ENCODE measurements at regions not wholly inside any gene's neighbourhood (a gene's known extent, or its start where the extent isn't known, plus 50 kb on each side); places are given as distances from the start of the nearest gene placed in this dataset.
"Not testable (repeated sequence)": the region's sequence is repeated elsewhere in the genome, so short reads cannot be mapped to it uniquely, and the experiment has no call there.

DNA sequence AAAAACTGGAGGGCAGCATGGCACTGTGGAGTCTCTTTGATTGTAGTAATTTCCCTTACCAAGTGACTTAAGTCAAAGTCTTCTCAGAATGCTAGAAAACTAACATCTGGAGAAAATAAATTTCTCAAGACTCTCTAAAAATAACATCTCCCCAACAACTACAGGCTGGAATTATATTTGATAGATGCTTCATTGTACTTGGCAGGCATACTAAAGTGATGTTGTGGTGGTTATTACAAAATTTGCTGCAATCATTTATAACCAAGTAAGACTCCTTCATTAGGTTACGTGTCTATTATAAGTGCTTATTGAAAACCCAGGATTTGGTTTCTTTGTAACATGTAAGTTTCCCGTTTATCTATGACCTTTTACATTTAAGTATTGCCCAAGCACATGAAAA lies 132.9 kb upstream of the NRIP1 start:
- Histone ChIP-seq H3K27ac (peak overlapping the region in 1 of 21 experiments; percentile 27), H3K4me3 (no peak overlapping the region)

DNA sequence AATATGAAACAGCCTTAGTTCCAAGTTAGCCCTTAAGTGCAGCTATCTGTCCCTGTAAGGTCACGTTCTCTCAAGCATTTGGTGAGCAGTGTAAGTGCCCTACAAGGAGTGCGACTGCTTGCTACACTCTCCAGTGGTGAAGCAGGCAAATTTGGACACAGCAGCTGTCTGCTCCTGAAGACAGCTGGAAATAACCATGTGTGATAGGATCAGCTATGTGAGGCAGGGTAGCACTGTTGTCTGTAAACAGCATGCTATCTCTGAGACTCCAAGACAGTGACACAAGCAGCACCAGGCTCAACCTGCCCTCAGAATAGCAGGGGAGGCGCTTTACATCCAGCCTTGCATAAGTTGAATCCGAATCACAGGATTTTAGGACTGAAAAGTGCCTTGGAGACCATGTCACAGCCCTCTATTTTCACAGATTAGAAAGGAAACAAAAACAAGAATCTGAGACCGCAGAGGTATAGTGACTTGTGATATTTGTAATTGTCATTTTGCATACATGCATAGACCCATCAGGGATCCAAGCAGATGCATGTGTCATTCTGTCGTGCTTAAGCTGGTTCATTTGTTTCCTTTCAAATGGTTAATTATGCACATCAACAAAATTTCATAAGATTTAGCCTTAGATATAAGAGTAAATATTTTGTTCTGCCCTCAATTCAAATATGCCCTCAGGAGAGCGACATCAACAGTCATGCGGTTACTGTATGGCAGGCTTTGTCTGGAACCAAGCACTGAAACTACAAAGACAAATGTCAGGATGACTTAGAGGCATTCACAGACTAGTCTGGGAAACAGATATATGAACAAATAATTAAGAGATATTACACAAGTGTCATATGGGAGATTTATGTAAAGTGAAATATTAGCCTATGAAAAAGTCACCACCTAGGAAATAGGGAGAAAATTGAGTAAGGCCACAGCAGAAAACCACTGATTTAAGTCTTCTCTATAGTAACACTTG lies 134.9 kb upstream of the NRIP1 start:
- peak overlapping the region in 1 of 21 experiments; percentile 25 for H3K27ac ChIP-seq
- H3K4me3 ChIP-seq, result no peak overlapping the region

DNA sequence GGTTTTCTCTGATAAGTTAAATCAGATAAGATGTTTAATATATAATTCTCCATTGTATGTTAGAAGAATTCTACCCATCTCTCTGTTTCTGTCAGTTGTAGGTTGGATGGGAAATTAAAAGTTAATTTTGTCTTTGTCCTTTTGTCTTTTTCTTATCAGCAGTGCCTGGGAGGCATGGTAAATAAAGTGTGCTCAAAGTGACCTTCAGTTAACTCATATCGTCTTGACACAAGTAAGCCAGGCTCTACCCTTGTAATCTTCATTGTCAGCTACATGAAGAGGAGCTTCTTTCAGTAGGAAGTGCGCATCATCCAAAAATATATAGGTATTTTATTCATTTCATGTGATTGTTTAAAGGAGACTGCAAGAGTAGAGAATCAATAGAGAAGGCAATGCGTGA lies 138.9 kb upstream of the NRIP1 start:
- no peak overlapping the region for H3K27ac ChIP-seq

DNA sequence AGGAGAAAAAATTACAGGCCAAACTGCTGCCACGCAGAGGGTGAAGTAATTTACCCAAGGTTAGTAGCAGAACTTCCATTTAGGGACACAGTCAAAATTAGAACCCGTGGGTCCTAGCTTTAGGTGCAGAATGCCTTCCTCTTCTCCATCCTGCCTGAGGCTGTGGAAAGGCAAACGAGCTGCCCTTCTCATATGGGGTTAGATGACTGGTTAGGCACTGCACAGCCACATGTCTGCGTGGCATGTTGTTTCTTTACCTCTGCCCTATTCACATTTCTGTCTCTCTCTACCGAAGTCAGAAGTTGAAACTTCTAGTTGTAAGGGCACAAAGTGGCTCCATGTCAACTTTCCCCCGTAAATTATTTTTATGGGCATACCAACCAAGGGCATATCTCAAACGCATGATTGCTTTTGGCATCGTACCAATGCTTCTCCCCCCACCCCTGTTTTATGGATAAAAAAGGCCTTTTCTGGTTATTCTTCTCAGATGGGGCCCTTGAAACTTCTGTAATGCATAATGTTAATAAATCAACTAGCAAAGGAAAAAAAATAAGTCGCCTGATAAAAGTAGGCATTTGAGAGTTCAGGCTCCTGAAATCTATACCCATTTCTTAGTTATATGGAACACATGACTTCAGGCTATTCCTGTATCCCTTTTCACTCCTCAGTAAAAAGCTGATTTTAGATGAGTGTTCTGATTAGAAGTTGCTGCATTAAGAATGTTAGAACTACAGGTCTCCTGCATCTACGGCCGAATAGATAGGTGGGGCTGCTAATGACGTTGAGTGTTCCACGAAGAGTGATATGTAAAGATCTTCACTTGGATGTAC lies 139.6 kb upstream of the NRIP1 start:
- Histone ChIP-seq H3K27ac (no peak overlapping the region), H3K4me3 (no peak overlapping the region)

More for the DNA sequence above, 138.9 kb upstream of the NRIP1 start:
- H3K4me3 ChIP-seq, result no peak overlapping the region

DNA sequence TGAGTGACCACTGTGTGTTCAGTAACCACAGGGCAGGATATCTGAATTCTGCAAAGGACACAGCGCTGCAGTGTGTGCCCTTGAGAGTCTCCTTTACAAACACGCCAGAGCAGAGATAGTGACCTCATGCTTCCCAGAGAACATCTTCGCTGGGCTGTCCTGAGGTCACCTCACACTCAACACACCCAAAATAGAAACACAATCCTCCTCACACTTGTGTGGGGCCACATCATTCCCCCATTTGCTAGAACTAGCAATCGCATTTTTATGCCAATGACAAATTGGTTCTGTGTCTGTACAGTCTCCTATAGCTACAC lies 140.1 kb upstream of the NRIP1 start:
- H3K4me3 ChIP-seq, result no peak overlapping the region
- H3K27ac ChIP-seq, result no peak overlapping the region

DNA sequence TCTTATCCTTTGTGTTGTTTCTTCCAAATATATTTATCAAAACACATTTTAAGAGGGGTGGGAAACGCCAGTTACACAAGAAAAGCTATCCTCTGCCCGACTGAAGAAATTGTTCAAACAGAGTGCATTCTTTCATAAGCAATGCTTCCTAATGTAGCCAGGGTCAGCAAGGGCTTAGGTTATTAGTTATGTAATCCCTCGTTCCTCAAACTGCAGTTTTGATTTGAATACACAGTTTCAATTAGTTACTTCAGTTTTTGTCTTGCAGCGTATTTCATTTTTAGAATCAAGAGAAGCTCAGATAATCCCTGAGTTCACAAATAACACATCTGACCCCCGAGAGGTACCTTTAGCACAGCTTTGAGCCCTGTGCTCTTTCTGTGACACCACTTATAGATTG lies 141.7 kb upstream of the NRIP1 start:
- Histone ChIP-seq H3K27ac (no peak overlapping the region), H3K4me3 (no peak overlapping the region)

DNA sequence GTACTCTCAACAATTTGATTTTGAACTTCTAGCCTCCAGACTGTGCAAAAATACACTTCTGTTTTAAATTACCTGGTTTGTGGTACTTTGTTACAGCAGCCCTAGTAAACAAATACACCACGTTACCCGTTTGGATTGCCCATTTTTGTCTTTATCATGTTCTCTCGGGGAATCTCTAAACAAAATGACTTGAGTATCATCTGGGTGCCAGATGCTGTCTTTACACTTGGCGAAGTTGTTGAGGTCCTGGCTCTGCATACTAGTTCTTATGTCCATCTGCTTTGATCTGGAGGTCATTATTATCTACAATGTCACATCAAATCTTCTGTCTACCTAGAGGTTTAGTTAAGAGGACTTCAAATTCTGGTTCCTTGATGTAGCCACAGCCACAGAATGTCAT lies 142.4 kb upstream of the NRIP1 start:
- H3K27ac ChIP-seq, result no peak overlapping the region
- no peak overlapping the region for H3K4me3 ChIP-seq

DNA sequence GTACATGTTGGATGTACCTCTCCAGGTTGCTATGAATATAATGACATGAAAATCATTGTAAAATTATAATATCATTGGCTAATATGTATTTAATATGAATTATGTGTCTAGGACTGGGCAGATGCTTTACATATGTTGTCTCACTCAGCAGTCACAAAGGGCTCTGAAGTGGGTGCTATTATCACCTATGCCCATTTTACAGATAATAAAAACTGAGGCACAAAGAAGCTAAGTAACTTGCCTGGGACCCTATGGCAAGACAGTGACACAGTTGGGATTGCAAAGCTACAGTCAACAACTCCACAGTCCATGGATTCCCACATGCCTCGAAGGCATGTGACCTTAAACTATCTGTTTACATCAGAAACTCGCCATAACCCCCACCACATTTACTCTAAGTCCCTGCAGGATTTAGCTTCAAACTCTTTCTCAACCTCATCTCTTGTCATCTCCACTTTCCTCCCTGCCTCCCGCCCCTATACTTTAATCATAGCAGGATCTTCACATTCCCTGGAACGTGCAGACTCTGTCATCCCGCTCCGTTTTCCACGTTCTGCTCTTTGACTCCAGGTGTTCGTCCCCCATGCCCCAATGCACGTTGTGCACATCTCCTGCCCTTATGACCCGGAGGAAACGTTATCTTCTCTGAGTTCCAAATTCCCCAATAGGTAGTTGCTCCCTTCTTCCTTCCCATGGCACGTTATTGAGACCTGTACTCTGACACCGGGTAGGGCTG lies 143.0 kb upstream of the NRIP1 start:
- H3K27ac ChIP-seq, result no peak overlapping the region
- H3K4me3 ChIP-seq, result no peak overlapping the region

DNA sequence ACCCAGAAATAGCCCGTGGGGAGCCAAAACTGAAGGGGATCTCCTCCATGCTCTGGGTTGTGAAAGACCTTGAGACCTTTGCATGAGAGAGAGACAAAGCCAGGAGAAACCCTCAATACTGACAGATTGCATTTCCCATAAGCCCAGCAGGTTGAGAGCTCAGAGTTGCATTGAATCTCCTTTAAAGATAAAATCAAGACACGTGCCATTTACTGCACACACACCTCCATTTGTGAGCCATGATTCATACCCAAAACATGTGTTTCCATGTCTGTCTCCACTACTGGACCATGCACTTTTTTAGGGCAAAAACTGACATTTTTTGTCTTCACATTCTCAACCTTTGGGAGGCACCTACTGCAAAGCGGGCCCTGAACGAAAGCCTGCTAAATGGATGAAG lies 144.0 kb upstream of the NRIP1 start:
- H3K27ac ChIP-seq, result no peak overlapping the region
- H3K4me3 ChIP-seq, result no peak overlapping the region

DNA sequence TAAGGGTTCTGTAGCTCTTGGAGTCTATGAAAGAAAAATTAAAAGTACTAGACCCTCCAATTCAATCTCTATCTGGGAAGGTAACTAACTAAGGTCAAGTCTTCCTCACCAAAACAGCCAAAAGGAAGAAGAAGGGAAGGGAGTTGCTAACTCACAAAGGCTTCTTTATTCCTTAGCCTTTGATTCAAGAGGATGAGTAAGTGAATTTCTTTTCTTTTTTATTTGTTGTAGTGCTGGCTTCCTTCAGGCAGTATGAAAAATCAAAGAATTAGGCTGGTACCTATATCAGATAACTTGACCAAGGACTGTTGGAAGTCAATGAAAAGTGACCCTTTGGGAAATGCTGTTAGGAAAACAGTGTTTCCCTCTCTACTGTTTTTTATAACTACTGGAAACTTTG lies 144.4 kb upstream of the NRIP1 start:
- Histone ChIP-seq H3K4me3 (no peak overlapping the region), H3K27ac (no peak overlapping the region)

DNA sequence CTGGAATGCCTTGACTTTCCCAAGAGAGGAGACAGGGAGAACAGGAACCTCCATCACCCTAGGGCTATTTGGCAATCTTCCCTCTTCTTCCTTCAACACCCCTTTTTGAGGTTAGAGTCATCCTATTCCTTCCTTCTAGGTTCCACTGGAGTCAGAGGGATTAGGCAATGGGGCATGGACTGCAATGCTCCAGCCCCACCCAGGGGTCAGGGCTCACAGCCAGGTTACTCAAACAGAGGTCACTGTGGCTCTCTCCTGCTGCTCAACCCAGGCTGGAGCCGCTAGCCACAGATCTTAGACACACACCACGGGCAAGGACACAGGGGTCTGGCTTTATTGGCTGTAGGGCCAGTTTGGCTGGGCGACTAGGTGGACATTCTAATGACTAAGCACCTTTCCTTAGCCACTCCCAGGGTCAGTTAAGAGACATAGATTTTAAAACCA lies 145.5 kb upstream of the NRIP1 start:
- no peak overlapping the region for H3K4me3 ChIP-seq
- no peak overlapping the region for H3K27ac ChIP-seq

DNA sequence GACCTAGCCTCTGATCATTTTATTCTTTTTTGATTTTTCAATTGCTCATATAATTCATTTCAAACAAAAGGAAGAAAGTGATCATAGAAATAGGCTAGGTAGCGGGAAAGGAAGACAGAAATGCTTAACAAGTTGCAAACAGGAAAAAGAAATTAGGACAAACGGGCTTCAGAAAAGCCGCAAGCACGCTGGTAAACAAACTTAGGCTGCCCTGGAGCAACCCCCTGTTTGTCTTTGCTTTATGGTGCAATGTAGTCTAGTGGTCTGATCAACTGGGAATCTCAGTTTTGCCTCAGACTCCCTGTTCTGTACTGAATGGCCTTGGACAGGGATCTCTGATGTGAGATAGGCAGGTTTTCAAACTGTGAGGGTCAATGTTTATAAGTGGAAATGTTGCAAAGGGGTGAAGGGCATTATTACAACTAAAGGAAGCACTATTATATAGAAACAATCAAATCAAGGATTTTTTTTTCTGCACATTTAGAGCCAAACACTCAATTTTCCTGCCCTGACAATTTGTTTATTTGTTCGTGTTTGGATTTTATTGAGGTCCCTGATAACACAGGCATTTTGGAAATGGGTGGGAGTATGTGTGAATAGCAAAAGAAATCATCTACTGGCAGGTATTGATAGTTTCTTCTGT lies 146.8 kb upstream of the NRIP1 start:
- no peak overlapping the region for H3K4me3 ChIP-seq
- H3K27ac ChIP-seq, result peak overlapping the region in 1 of 21 experiments; percentile 14

DNA sequence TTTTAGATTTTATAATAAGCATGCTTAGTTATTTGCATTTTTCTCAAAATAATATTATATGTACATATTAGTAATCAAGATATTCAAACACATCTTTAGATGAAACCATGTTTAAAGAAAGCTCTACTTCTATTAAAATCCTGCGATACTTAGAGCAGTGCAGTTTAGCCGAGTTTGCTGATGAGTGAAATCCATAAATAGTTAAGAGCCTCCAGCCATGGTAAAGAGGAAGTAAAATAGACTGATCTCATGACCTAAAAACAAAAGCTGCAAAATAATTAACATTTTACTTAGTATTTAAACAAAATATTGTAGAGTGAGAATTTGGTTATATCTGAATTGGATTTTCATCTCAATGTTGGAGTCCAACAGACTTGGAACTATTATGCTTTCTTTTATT lies 147.4 kb upstream of the NRIP1 start:
- peak overlapping the region in 2 of 21 experiments; percentile 14 for H3K27ac ChIP-seq
- no peak overlapping the region for H3K4me3 ChIP-seq

DNA sequence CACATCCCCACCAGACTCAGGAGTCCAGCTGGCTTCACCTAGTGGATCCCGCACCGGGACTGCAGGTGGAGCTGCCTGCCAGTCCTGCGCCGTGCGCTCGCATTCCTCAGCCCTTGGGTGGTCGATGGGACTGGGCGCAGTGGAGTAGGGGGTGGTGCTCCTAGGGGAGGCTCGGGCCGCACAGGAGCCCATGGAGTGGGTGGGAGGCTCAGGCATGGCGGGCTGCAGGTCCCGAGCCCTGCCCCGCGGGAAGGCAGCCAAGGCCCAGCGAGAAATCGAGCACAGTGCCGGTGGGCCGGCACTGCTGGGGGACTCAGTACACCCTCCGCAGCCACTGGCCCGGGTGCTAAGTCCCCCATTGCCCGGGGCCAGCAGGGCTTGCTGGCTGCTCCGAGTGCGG lies 153.7 kb upstream of the NRIP1 start:
- H3K4me3 ChIP-seq, H3K27ac ChIP-seq: not testable (repeated sequence)

DNA sequence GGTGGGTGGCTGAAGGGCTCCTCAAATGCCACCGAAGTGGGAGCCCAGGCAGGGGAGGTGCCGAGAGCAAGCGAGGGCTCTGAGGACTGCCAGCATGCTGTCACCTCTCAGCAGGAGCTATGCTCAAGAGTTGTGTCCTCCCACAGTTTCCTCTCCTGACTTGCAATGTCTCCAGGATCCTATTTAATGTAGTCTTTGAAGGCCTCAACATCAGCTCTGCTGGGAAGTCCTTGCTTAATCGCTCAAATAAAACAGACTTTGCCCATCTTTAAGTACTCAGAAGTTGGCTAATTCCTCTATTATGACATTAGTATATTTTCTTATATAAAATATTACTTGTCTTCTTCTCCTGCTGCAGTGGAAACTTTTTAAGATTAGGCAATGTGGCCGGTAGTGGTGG lies 154.2 kb upstream of the NRIP1 start:
- H3K27ac ChIP-seq, result no peak overlapping the region
- H3K4me3 ChIP-seq, result no peak overlapping the region

DNA sequence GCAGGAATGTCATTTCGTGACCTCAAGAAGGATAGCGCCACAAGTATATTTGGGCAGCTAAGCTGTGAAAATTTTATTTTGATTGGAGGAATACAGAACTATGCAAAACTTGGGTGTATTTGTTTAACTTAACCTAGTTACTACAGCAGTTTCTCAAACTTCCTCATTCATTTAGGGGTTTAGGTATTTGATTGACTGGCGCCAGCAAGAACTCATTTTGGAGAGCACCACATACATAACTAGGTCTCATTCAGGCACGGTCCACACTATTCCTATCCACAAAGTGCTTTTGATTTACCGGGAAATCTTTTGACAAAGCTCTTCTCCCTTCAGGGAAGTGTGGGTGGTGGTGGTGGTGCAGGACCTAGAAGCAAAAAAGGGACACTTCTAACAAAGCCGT lies 155.1 kb upstream of the NRIP1 start:
- Histone ChIP-seq H3K27ac (no peak overlapping the region), H3K4me3 (no peak overlapping the region)

DNA sequence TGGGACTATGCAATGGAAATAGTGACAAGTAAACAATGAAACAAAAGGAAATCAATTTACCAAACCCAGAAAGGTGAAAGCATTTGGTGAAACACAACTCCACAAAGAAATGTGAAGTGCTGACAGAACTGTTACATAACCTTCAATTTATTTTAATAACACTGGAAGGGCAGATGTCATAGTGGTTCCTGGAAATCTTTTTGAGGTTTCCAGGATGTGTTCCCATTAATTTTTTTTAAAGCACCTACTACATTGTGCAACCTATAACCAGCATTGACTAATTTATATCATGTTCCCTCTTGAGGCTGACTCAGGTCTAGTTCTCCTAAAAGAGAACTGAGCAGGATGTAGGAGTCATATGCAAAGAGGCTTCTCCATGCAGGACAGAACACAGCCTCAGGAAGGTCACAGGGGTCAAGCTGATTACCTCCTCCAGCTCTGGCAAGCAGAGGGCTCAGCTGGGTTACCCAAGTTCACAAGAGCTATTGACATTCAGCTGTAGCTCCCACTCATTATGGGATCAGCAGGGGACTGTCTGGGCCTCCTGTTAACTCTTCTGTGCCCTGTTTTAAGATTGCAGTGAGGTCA lies 157.1 kb upstream of the NRIP1 start:
- H3K4me3 ChIP-seq, result no peak overlapping the region
- peak overlapping the region in 4 of 21 experiments; percentile 31 to 74 (median 34) for H3K27ac ChIP-seq

DNA sequence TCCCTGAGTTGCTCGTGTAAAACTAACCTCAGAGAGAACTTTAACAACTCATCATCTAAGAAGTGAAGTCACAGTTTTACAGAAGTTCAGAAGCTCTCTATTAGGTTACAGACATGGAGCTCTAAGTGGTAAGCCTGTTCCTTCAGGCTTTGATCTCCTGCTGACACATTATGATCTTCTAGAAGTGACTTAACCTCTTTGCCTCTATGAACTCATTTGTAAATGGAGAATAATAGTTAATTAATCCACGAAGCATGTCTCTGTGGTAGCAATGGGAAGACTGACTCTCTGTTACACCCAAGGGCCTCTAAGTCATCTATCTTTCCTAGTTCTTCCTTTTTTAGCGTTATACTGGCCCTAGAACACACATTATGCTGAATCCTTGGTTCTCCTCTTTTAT lies 157.9 kb upstream of the NRIP1 start:
- Histone ChIP-seq H3K4me3 (no peak overlapping the region), H3K27ac (peak overlapping the region in 2 of 21 experiments; percentile 34 to 74)

DNA sequence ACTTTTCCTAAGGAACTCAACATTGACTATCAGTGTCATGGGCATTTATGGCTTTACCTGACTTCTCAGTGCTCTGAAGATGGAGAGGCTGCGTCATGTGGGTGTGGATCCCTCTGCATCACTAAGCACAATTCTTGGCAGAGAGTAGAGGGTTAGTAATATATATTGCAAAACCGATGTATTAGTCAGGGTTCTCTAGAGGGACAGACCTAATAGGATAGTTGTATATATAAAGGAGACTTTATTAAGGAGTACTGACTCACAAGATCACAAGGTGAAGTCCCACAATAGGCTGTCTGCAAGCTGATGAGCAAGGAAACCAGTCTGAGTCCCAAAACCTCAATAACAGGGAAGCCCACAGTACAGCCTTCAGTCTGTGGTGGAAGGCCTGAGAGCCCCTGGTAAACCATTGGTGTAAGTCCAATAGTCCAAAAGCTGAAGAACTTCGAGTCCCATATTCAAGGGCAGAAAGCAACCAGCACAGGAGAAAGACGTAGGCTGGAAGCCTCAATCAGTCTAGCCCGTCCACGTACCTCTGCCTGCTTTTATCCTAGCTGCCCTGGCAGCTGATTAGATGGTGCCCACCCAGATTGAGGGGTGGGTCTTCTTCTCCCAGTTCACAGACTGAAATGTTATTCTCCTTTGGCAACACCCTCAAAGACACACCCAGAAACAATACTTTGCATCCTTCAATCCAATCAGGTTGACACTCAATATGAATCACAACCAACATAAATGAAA lies 159.7 kb upstream of the NRIP1 start:
- peak overlapping the region in 3 of 21 experiments; percentile 13 to 74 (median 47) for H3K27ac ChIP-seq
- no peak overlapping the region for H3K4me3 ChIP-seq
